Erythroblast (primary cell): ENCODE measurements at regions not wholly inside any gene's neighbourhood (a gene's known extent, or its start where the extent isn't known, plus 50 kb on each side); places are given as distances from the start of the nearest gene placed in this dataset.

Experiments used
- GATA1 ChIP-seq: IDR thresholded peaks from 2 replicates; pipeline ENCODE4 v1.6.1; 2011; ENCODE audit warnings: low read depth, mild to moderate bottlenecking, control low read depth, low read length, moderate library complexity
- POLR2A ChIP-seq: IDR thresholded peaks from 2 replicates; pipeline ENCODE4 v1.6.1; 2011; ENCODE audit warnings: mild to moderate bottlenecking, low read length

- no peak for TF ChIP-seq POLR2A
- no peak for TF ChIP-seq GATA1
Observed at GRCh38 chr2:234830853-234831252, 121.0 kb upstream of the SH3BP4 start.
